GM18867 (cell line): ENCODE measurements at regions not wholly inside any gene's neighbourhood (a gene's known extent, or its start where the extent isn't known, plus 50 kb on each side); places are given as distances from the start of the nearest gene placed in this dataset.
"Not testable (repeated sequence)": the region's sequence is repeated elsewhere in the genome, so short reads cannot be mapped to it uniquely, and the experiment has no call there.

Experiments
- ATAC-seq: cut with Tn5 transposase; IDR thresholded peaks from one replicate; pipeline ENCODE4 v1.9.1; 2021; ENCODE audit warnings: mild to moderate bottlenecking, moderate library complexity; ENCODE audit not compliant: unreplicated experiment

DNA sequence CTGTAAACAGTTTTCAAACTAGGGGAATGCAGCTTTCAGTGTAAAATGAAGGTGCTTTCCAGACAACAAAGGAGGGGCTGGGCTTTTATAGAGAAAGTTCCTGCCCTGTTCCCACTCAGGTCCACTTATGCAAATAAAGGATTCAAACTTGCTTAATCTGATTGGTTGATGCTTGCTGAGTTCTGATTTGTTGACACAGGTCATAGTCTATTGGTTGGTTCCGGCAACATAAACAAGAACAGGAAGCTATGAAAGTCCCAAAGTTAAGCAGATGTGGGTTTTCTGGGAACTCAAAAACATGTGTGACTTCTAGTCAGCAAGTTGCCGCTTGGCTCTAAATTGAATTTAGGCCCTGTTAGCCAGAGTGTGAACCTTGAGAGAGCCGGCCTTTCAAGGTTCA is 194.2 kb upstream of the SVIL start:
- ATAC-seq, result no peak

DNA sequence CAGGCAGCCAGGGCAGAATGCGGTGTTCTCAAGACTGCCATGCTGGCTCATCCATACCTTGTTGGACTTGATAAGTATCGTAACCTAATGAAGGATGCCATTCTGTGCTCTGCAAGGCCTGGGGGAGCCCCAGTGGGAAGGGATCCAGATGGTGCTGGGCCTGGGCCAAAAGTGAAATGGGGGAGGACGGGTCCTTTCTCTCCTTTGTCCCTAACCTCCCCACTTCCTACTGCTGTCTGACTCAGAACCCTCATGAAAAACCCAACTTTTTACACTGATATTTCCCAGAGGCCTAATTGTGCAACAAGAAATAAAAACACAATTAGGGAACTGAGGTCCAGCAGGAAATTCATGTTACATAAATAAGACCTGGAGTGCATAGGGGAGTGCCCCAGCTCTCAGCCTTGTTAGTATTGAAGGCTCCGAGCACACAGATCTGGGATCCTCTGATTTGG is 193.7 kb upstream of the SVIL start:
- ATAC-seq, result no peak

DNA sequence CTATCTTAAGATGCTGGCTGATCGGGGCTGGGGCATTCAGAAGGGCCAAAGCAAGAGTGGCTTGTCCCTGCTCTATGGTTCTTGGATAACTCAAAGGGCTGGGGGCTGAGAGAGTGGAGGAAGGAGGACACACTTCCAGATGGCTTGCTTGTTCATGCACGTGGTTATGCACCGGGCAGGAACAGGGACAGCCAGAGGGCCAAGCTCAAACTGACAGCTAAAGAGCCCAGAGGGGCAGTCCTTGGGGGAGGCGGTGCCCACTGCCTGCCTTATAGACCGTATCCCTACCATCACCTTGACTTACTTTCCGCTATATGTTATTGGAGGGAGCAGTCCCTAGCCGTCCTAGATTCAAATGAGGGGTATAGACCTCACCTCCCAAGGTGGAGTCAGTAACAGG is 192.7 kb upstream of the SVIL start:
- no peak for ATAC-seq

DNA sequence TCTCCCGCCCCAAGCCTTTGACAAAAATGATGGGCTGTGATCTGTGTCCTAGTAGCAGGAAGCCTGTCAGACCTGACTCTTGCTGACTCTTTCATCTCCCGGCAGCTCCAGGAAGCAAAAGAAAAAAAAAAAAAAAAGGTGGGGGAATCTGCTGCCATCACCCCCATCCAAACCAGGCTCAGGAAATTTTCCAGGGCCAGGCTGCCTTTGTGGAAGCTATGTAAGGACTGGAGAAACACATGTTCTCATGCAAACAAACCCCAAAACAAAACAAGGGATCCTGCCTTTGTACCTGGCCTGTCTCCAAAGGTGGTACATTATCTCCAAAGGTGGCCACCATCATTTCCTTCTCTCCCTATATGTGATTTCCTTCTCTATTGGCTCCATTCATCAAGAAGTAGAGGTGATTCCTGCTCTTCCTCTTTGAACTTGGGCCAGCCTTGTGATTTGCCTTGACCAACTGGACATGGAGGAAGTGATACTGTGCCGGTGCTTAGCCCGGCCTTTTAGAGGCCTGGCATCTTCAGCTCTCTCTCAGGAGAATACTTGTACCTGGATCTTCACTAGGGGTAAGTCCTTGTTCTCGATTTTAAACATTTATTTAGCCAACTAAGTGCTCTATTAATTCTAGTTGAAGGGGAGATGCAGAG is 192.2 kb upstream of the SVIL start:
- ATAC-seq, result no peak

DNA sequence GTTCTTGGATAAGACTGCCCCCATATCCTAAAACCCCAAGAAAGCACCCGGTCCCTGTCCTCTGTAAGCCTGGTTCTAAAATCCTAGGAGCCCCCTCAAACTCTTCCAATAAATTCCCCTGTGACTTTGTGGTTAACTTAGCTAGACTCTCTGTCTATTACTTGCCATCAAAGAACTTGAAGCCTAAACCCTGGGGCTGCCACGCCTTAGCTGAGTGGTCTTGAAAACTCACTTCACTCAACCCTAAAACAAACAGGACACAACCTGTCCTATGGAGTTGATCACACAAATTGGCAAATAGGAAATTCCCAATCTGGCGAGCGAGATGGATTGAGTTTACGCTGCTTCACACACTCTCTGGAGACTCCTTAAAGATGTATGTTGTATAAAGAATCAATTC is 191.4 kb upstream of the SVIL start:
- no peak for ATAC-seq

DNA sequence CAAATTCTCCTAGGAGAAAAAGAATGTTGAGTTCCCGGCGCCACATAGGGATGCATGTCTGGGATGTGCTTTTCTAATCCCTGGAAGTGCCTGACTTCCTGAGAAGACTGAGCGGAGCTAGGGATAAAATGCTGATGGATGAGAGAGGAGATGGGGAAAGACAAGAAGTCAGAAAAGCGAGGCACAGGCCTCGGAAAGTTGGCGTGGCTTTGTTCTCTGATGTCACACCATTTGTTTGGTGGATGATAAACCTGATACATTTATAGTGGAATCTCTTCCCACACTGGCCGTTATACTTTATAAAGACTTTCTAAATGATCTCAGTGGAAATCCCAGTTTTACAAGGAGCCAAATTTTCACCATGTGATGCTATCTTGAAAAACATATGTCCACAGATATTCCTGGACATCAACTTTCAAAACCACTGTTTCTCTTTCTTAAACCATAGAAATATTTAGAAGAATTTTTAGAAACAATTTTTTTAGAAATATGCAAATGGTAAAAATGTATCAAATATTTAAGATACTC is 188.8 kb upstream of the SVIL start:
- no peak for ATAC-seq

DNA sequence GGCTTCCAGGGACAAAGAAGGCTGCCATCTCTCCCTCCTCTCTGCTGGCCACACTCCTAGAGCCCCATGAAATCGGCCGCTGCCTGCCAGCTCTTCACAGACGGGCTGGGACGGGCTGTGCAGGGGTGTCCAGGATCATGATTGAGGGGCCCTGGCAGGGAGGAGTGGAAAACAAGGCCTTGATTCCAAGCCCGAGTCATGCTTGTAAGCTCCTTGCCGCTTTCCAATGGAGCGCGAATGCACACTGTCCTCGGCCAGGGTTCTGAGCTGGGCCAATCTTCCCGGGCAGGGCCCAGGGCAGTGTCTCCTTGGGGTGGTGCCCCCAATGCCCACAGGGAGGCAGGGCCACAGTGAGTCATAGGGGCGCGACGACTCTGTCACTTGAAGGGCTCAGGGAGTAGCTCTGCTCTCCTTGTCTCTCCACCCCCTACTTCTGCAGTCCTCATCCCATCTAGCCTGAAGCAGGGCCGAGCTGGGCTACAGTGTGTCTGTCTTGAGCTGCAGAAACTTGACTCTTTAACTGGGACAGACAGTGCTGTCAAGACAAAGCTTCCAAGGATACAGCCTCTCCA is 186.2 kb upstream of the SVIL start:
- no peak for ATAC-seq

DNA sequence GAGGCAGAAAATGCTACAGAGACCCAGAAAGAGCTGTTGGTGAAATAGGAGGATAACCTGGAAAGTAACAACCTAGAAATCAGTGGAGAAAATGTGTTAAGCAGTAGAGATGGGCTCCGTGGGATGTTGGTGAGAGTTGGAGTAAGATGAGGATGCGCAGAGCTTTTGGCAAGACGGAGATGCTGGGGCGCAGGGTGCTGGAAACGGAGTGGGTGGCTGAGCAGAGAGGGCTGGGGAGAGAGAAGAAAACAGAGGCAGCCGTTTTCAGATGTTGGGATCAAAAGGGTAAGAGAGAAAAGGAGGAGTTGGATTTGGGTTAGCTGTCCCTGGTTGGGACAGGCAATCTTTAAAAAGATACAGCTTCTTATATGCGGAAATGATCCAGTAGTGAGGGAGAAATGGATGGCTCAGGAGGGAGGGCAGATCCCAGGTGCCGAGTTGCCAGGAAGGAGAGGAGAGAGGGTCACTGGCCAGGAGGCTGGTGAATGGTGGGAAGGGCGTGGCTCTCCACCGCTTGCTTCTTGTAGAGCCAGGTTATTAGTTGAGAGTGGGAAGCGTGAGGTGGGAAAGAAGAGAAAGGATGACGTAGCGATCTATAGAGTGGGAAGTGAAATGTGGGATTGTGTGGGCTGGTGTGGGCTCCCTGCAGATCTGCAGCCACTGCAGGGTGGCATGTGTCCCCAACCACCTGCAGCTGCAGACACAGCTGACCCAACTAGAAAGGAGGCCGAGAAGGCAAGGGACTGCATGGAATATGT is 182.2 kb upstream of the SVIL start:
- ATAC-seq, result no peak

DNA sequence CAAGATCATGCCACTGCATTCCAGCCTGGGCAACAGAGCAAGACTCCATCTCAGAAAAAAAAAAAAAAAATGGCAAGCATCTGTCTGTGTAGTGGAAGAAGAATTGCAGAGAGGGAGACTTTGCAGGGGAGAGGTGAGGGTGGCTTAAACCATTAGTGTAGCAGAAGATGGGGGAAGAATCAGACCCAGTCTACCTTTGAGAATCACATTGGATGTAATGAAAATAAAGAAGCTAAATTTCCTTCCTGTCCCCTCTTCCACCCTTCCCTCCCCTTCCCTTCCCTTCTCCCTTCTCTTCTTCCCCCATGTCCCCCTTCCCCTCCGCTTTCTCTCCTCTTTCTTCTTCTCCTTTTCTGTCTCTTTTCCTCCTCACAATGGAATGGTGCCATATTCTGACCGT is 180.8 kb upstream of the SVIL start:
- ATAC-seq, result no peak

DNA sequence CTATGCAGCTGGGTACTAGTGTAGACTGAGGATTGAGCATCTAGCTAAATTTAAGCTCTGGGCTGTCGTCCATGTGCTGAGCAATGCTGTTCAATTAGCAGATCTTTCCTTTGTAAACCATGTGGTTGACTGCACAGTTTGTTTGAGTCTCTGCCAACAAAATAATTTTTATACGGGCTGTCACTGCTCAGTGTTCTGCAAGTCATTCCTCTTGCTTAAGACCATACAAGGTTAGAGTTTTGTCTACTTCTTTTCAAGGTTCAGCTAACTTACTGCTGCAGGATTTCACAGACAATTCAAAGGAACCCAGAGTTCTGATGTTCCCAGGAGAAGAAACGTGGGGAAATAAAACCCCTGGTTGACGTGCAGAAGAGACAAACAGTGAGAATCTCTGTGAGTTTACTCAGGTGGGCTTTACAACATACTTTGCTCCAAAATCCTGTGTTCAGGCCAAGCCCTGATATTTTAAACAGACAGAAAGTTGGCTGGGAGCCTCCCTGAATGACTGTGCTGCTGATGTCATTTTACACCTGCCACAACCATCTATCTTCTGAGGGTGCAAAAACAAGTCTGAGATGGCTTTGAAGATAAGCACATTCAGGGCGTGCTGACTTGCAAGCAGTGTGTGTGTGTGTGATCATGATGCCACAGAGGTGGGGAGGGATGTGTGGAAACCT is 177.1 kb upstream of the SVIL start:
- ATAC-seq, result no peak

DNA sequence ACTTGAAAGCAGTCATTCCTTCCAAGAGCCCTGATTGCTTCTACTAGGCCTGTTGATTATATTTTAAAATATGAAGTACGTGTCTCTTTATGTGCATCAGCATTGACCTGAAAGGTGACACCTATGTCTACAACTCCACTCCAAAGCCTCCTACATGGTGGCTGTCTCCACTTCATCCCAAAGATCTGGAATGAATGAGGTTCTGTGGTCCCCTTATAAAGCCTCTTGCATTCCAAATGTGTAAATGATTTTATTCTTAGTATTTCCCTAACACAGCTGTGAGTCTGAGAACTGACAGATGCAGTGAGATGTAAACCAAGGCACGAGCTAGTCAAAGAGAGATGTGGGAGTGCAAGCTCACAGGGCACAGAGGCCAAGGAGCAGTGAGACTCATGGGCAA is 176.0 kb upstream of the SVIL start:
- ATAC-seq, result no peak

DNA sequence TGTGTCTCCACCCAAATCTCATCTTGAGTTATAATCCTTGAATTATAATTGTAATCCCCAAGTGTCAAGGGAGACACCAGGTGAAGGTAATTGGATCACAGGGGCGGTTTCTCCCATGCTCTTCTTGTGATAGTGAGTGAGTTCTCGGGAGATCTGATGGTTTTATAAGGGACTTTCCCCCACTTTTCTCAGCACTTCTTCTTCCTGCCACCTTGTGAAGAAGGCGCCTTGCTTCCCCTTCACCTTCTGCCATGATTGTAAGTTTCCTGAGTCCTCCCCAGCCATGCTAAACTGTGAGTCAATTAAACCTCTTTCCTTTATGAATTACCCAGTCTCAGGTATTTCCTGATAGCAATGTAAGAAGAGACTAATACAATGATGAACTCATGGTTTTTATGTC is 175.5 kb upstream of the SVIL start:
- ATAC-seq, result not testable (repeated sequence)

DNA sequence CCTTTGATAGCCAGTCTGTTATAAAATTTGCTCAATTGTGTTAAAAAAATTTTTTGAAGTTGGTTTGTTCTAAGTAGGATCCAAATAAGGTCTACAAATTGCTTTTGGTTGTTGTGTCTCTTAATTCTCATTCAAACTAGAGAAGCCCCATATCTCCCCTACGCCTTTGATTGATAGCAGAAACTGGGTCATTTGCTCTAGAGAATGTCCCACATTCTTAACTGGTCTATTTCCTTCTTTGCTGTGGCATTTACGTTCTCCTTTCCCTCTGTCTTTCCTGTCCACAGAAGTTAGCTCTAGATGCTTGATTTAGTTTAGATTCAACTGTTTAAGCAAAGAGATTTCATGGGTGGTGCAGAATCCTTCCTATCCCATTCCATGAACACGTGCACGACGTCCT is 174.6 kb upstream of the SVIL start:
- ATAC-seq, result no peak

DNA sequence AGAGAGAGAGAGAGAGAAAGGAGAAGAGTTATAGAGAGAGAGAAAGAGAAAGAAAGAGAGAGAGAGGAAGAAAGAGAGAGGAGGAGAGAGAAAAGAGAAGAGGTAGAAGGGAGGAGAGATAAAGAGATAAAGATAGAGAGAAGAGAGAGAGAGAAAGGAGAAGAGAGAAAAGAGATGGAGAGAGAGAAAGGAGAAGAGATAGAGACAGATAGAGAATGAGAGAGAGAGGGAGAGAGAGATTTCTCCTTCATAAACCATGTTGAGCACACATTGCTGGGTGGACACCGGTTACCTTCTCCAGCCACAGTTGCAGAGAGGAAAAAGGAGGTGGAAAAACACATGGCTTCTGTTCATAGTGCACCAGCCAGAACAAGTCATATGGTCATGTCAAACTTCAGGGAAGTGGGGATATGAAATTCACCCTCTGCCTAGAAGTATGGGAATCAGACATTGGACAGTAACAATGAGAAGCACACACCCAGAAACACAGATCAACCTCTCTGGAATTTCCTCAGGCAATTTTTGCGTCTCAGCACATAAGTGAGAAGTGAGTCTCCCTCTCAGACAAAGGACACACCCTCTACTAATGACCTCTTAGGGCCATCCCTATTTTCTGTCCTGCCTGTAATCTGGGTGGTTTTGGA is 172.5 kb upstream of the SVIL start:
- ATAC-seq, result no peak

DNA sequence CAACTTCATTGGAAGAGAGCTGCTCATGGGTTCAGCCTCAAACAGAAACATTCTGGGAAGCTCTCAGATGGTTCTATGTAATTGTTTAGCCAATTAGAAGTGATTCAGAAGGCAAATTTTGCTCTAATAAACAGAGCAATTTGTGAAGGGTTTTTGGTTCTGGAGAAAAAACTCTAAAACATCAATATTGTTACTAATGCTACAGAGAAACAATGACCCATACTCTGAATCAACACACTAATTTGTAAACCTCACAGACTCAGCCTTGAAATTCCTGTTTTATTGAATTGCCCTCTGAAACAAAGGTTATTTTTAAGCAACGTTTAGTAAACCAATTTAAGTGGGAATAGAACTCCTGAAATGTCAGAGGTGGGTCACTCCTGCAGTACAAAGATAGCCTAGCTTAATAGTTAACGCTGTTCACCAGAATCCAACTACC is 171.6 kb upstream of the SVIL start:
- ATAC-seq, result no peak

DNA sequence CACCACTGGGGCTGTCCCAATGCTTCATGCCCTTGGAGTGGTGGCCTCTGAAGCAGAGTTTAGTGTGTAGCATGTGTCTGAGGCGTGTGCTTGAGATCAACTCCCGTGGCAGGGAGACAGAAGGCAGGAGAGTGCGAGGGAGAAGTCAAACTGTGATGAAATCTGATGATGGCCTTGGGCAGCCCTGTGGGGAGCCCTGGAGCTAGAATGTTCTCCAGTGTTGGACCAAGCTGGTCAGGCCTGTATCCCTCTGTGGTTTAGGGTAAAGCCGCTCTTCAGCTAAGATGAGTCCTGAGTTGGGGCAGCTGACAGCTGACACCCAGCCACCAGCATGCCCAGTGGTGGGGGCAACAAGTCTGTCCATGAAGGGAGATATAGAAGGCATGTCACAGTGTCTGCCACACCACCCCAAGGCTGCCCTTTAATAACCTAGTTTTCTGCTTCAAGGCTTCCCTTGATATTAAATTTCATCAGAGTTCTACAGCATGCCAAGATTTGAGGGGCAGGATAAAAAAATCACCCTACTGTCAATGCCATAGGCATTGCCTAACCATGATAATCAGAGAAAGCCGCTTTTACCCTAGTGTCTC is 170.5 kb upstream of the SVIL start:
- no peak for ATAC-seq

DNA sequence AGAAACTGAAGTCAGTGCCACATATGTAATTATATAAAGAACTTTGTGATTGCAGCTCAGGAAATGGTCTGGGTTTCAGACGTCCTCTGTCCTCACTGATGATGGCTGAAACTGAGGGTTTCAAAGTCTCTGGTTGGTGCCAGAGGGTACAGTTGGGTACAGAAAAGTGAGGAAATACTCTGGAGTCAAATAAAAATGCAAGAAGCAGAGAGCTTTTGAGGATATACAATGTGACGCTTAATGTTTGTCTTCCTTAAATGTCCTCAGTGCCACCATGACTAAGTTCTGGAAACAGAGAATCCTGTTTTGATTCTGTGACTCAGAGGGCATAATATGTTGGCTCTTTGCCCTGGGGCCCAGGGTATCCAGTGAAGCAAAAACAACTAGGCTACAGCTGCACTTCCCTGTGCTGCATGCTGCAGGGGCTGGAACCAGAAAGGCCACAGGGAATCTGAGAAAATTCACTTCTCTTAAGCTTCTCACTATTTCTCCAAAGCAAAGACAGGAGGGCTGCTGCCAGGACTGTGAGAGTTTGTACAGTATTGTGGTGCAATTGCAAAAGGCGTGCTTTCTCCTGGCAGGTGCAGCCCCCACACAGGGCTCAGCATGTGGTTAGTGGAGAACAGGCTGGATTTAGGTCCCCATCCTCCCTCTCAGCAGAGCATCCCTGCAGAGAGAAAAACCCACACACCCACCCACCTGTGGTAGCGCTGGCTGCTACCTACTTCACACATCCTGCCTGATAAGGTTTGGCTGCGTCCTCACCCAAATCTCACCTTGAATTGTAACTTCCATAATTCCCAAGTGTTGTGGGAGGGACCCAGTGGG is 169.5 kb upstream of the SVIL start:
- ATAC-seq, result no peak

DNA sequence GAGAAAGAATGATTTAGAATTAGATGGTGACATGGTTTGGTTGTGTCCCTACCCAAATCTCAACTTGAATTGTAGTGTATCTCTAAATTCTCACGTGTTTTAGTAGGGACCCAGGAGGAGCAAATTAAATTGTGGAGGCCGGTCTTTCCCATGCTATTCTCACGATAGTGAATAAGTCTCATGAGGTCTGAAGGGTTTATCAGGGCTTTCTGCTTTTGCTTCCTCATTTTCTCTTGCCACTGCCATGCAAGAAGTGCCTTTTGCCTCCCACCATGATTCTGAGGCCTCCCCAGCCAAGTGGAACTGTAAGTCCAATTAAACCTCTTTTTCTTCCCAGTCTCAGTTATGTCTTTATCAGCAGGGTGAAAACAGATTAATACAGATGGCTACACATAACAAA is 167.4 kb upstream of the SVIL start:
- ATAC-seq, result no peak

DNA sequence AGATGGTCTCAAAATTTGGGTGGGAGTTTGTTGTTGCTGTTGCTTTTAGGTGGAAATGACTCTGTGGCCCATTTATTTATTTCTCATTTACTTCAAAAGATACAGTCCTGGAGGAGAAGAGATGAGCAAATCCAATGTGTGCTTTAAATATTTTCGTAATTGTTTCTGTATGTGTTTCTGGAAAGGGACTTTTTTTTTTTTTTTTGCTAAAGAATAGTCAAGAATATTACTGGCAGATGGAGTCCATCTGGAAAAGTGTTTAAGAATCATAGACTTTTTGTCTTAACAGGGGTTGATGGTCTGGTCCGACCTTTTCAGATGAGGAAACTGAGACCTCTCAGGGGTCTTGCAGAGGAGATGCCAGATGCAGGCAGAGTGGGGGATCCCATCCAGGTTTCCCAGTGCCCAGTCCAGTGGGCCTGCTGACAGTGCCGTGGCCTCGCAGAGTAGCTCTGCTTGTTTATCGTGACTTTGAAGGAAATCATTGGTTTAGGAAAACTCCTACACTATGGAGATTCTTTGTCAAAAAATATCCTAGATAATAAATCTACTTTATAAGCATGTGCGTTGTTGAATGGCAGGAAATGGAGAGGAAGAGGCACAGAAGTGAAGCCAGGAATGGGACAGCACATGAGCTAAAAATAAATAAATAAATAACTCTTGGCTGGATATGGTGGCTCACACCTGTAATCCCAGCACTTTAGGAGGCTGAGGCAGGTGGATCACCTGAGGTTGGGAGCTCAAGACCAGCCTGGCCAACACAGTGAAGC is 164.3 kb upstream of the SVIL start:
- no peak for ATAC-seq
